WERI-Rb-1 (cell line): ENCODE measurements at regions not wholly inside any gene's neighbourhood (a gene's known extent, or its start where the extent isn't known, plus 50 kb on each side); places are given as distances from the start of the nearest gene placed in this dataset.
A peak's percentile ranks its signal among the peaks of the same experiment; 100 is the strongest.

Source experiments
- DNase-seq: peaks from one replicate; pipeline ENCODE4 v3.0.0-alpha.2; 2020
- H3K27ac ChIP-seq: fragments of 250-450 bp; sonication (Bioruptor Pico); 2 replicates; pipeline ENCODE4 v1.5.1; 2020; ENCODE audit warnings: mild to moderate bottlenecking, moderate library complexity
- H3K27me3 ChIP-seq: fragments of 250-450 bp; sonication (Bioruptor Pico); 2 replicates; pipeline ENCODE4 v1.5.1; 2021; ENCODE audit warnings: mild to moderate bottlenecking, low read depth, moderate library complexity; ENCODE audit not compliant: insufficient read depth, severe bottlenecking
- H3K36me3 ChIP-seq: fragments of 250-450 bp; sonication (Bioruptor Pico); 2 replicates; pipeline ENCODE4 v1.5.1; 2020; ENCODE audit warnings: mild to moderate bottlenecking, moderate library complexity
- H3K4me3 ChIP-seq: 2 replicates; pipeline ENCODE4 v1.5.1; 2011; ENCODE audit warnings: low read depth, mild to moderate bottlenecking, control low read depth, low read length
- H3K9me3 ChIP-seq: fragments of 250-450 bp; sonication (Bioruptor Pico); 2 replicates; pipeline ENCODE4 v1.5.1; 2021; ENCODE audit warnings: mild to moderate bottlenecking, moderate library complexity; ENCODE audit not compliant: severe bottlenecking
- TF ChIP-seq, protein P1 (sequence below): IDR thresholded peaks from 2 replicates; pipeline ENCODE4 v1.5.1; 2011; ENCODE audit warnings: low read depth, mild to moderate bottlenecking, control low read depth, inconsistent platforms, low read length

DNA sequence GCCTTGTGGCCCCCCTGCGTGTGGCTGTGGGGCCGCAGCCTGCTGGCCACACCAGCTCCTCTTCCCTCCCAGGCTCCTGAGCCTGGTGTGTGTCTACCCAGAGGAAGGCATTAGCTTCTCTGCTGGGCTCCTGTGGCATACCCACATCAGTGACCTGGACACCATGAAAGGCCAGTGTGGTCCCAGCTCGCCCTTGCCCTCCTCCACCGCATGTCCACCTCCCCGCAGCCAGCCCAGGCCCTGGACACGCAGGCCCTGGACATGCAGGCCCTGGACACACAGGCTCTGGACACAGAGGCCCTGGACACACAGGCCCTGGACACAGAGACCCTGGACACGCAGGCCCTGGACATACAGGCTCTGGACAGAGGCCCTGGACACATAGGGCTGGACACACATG is 153.4 kb upstream of the PPP1R26 start:
- H3K36me3 ChIP-seq: no peaks in the 10 kb centered on the region
- no peaks in the 10 kb centered on the region for H3K27me3 ChIP-seq
- TF ChIP-seq, protein P1, sequence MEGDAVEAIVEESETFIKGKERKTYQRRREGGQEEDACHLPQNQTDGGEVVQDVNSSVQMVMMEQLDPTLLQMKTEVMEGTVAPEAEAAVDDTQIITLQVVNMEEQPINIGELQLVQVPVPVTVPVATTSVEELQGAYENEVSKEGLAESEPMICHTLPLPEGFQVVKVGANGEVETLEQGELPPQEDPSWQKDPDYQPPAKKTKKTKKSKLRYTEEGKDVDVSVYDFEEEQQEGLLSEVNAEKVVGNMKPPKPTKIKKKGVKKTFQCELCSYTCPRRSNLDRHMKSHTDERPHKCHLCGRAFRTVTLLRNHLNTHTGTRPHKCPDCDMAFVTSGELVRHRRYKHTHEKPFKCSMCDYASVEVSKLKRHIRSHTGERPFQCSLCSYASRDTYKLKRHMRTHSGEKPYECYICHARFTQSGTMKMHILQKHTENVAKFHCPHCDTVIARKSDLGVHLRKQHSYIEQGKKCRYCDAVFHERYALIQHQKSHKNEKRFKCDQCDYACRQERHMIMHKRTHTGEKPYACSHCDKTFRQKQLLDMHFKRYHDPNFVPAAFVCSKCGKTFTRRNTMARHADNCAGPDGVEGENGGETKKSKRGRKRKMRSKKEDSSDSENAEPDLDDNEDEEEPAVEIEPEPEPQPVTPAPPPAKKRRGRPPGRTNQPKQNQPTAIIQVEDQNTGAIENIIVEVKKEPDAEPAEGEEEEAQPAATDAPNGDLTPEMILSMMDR: no peak
- DNase-seq: no peak
- H3K4me3 ChIP-seq: no peak overlapping the region
- no peak overlapping the region for H3K27ac ChIP-seq
- no peaks in the 10 kb centered on the region for H3K9me3 ChIP-seq

DNA sequence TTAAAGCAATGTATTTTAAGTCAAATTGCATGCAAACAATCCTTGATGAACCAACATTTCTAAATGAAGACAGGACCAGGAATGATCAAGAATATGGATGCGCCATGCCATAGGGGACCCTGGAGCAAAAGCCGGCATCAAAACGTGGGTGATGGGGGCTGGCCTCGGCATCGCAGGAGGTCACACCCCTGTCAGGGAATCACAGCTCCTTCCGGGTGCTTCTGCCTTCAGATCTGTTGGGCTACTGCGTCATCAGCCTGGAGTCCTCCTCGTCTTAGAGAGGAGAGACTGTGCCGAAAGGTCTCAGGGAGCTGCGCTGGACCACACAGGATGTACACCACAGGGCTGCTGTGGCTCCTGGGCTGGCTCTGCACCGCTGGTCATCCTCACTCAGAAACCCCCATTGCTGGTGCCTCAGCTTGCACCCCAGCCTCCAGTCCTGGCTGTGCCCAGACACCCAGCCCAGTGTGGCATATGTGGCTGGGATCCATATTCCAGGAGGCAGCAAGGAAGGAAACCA is 152.9 kb upstream of the PPP1R26 start:
- Histone ChIP-seq H3K4me3 (no peak overlapping the region), H3K9me3 (no peaks in the 10 kb centered on the region), H3K36me3 (no peaks in the 10 kb centered on the region)

DNA sequence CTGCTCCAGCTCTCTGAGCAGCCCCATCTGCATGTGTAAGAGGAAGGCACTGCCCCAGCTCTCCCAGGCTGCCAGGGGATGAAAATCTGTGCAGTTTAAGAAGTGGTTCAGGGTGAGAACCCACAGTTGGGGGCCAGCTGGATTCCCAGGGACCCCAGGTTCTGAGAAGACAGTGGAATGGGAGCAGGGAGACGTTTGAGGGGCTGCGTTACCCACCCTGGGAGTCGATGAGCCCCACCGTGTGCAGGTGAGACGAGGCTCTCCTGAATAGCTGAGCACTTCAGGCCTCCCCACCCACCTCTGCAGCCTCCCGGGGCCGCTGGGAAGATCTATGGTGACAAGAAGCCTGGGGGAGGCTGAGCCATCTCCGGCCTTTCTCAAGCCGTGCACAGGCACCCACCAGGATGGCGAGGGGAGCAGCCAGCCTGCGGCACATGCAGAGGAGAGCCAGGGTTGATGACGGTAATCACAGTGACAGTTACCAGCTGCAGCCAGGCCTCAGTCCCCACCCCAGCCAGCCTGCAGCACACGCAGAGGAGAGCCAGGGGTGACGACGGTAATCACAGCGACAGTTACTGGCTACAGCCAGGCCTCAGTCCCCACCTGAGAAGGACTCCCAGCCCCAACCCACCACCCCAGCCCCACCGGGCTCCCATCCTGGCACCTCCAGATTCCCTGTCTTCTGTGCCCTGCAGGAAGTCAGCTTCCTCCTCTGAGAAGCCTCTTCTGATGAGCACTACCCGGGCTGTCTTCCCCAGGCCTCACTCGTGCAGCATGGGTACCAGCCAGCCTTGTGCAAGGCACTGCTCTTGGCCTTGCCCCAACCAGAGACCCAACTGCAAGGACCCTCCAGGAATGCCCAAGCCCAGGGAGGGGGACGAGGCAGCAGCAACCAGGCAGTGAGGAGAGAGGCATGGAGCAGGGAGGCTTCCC is 150.8 kb upstream of the PPP1R26 start:
- Histone ChIP-seq H3K9me3 (no peaks in the 10 kb centered on the region), H3K27ac (no peak overlapping the region), H3K36me3 (no peaks in the 10 kb centered on the region), H3K27me3 (no peaks in the 10 kb centered on the region), H3K4me3 (no peak overlapping the region)
- no peak for DNase-seq
- TF ChIP-seq, protein P1: no peak

More for the DNA sequence above, 152.9 kb upstream of the PPP1R26 start:
- TF ChIP-seq, protein P1: no peak
- no peak for DNase-seq
- no peak overlapping the region for H3K27ac ChIP-seq
- H3K27me3 ChIP-seq: no peaks in the 10 kb centered on the region

DNA sequence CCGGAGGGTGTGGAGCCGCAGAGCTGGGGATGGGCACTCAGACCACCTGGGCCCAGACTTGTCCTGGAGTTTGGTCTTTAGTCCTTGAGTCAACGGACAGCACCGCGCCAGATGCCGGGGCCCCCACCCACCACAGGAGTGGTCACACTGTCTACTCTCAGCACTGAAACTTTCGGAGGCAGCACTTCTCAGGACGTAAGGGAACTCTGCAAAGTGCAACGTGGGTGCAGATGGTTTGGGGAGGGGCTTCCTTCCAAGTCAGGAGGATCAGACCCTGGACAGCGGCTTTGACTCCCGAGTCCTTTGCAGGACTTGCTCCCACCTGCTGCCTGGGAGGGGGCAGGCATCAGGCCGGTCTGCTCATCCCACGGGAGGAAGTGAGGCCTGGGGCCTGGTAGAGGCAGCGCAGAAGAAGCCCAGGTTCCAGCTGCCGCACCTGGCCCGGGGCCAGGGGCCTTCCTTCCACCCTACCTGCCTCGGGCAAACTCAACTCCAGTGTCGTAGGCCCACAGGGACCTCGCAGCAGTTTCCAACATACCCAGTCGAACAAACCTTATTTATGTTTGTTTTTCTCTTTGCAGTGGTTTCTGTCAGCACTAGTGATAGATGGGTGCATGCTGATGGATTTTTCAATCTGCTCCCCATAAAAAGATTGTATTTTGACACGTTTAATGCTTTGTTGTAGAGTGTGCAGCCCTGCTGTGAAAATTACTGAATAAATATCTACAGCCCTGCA is 149.8 kb upstream of the PPP1R26 start:
- Histone ChIP-seq H3K27ac (no peak overlapping the region; the same call in 1 of the 2 replicates), H3K36me3 (no peaks in the 10 kb centered on the region), H3K9me3 (no peaks in the 10 kb centered on the region), H3K4me3 (no peak overlapping the region), H3K27me3 (no peaks in the 10 kb centered on the region)
- TF ChIP-seq, protein P1: no peak
- no peak for DNase-seq

DNA sequence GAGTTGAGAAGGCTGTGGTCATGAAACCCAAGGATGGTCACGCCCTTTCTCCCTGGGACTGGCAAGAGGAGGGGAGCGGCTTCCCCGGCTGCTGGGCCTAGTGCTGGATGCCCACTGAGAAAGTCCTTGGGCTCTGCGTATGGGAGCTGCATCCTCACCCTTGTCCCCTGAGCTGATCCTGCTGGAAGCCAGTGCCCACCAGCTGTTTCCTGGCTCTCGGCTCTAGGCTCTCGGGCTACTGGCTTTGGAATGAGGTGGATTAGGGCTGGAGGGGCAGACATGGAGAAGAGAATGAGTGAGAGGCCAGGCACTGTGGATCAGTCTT is 149.3 kb upstream of the PPP1R26 start:
- no peak overlapping the region for H3K4me3 ChIP-seq
- no peaks in the 10 kb centered on the region for H3K9me3 ChIP-seq
- peak; percentile 70 for DNase-seq
- no peaks in the 10 kb centered on the region for H3K36me3 ChIP-seq
- H3K27ac ChIP-seq: no peak overlapping the region; the same call in 1 of the 2 replicates
- TF ChIP-seq, protein P1: no peak
- H3K27me3 ChIP-seq: no peaks in the 10 kb centered on the region
